ENCODE measurements at regions not wholly inside any gene's neighbourhood (a gene's known extent, or its start where the extent isn't known, plus 50 kb on each side); places are given as distances from the start of the nearest gene placed in this dataset.

DNA sequence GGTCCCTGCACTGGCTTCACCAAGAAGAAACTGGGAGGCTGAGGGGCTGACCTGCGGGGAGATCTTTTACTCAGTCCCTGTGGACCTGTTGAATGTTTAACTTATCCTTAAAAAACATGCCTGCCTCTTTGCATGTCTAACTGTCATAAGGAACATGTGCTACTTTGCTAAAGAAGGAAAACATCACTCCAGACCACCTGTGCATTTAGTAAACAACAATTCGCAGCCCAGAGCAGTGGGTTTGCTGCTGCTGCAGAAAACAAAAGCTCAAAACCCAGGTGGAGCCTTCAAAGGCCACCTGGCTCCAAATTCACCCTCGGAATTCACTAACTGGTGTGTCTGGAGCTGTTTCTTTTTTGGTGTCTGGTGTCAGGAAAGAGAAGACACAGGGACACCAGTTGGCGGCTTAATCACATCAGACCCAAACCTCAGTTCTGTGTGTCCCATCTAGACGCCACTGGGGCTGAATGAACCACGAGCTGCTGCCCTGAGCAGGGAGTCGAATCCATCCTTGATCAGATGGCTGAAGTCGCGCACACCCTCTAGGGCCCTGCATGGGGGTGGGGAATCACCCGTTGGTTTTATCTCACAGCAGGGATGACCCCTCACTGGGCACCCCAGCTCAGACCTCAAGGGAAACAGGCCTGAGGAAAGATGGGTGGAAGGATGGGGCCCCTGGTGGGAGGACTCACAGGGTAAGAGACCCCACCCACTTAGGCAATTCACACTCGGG lies 344.3 kb downstream of the PREX1 start:
- H3K4me3 ChIP-seq (ENCODE audit: low read length) = no peak overlapping the region
- H3K9me3 ChIP-seq (ENCODE audit: insufficient read depth, low read length) = no peaks in the 10 kb centered on the region
- H3K79me2 ChIP-seq (ENCODE audit: low read length) = no peaks in the 10 kb centered on the region
- TF ChIP-seq CTCF (IDR thresholded peaks at IDR 0.05; ENCODE audit: low read depth, low read length) = no peak
- no peak for TF ChIP-seq EZH2phosphoT487 (IDR thresholded peaks at IDR 0.05; ENCODE audit: low read depth)
- H3K27me3 ChIP-seq (ENCODE audit: low read depth, low read length) = peaks cover 22% of the 10 kb centered on the region
- no peak overlapping the region for H3K9ac ChIP-seq (ENCODE audit: low read length)
- peaks cover 59% of the 10 kb centered on the region for H3K4me1 ChIP-seq (ENCODE audit: low read length)
- H3K4me2 ChIP-seq (ENCODE audit: low read length) = peak overlapping the region; percentile 81
- H4K20me1 ChIP-seq (ENCODE audit: insufficient read depth, low read length) = no peaks in the 10 kb centered on the region
- H2AFZ ChIP-seq (ENCODE audit: low read depth, low read length) = no peak overlapping the region
- H3K27ac ChIP-seq (ENCODE audit: low read length) = no peak overlapping the region
- H3K36me3 ChIP-seq (replicated peaks; ENCODE audit: low read depth, low read length) = no peaks in the 10 kb centered on the region

GRCh38 chr20:48482790-48483189 lies 345.0 kb downstream of the PREX1 start:
- Histone ChIP-seq H3K36me3 (replicated peaks; ENCODE audit: low read depth, low read length) (no peaks in the 10 kb centered on the region), H4K20me1 (ENCODE audit: insufficient read depth, low read length) (no peaks in the 10 kb centered on the region), H3K79me2 (ENCODE audit: low read length) (no peaks in the 10 kb centered on the region), H3K4me3 (ENCODE audit: low read length) (peak overlapping the region; percentile 62), H2AFZ (ENCODE audit: low read depth, low read length) (peak overlapping the region; percentile 8; the same call in 1 of the 2 replicates), H3K9me3 (ENCODE audit: insufficient read depth, low read length) (no peaks in the 10 kb centered on the region), H3K27me3 (ENCODE audit: low read depth, low read length) (peaks cover 26% of the 10 kb centered on the region), H3K4me1 (ENCODE audit: low read length) (peaks cover 59% of the 10 kb centered on the region), H3K9ac (ENCODE audit: low read length) (no peak overlapping the region), H3K4me2 (ENCODE audit: low read length) (peak overlapping the region; percentile 81), H3K27ac (ENCODE audit: low read length) (no peak overlapping the region)
- TF ChIP-seq CTCF (IDR thresholded peaks at IDR 0.05; ENCODE audit: low read depth, low read length) = no peak
- no peak for TF ChIP-seq EZH2phosphoT487 (IDR thresholded peaks at IDR 0.05; ENCODE audit: low read depth)

DNA sequence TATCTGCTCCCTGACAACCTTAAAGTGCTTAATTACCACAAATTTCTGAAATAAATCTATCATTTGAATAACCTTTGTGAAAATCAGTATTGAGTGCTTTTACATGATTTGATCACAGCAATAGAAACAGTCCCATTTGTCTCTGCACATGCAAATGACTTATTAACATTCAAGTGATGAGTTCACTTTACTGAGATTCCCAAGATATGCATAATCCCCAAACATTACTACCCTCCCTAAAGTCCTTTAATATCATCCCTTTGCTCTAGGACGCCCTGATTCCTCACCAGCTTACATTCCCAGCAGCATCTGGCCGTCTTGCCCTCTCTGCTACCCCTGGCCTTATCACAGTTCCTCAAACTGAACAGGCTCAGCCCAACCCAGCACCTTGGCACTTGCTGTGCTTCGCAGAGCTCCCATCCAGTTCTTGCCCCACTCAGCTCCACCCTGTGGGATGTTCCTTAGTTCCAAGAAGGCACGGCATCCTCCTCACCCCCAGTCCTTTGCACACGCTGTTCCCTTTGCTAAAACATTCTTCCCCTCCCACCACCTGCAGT lies 347.5 kb downstream of the PREX1 start:
- no peaks in the 10 kb centered on the region for H3K9me3 ChIP-seq (ENCODE audit: insufficient read depth, low read length)
- peak overlapping the region; percentile 19 for H3K4me2 ChIP-seq (ENCODE audit: low read length)
- TF ChIP-seq EZH2phosphoT487 (IDR thresholded peaks at IDR 0.05; ENCODE audit: low read depth) (no peak), CTCF (IDR thresholded peaks at IDR 0.05; ENCODE audit: low read depth, low read length) (no peak)
- H3K36me3 ChIP-seq (replicated peaks; ENCODE audit: low read depth, low read length) = no peaks in the 10 kb centered on the region
- H3K4me3 ChIP-seq (ENCODE audit: low read length) = no peak overlapping the region
- H3K79me2 ChIP-seq (ENCODE audit: low read length) = no peaks in the 10 kb centered on the region
- no peak overlapping the region for H2AFZ ChIP-seq (ENCODE audit: low read depth, low read length)
- H3K27ac ChIP-seq (ENCODE audit: low read length) = no peak overlapping the region
- peaks cover 60% of the 10 kb centered on the region for H3K4me1 ChIP-seq (ENCODE audit: low read length)
- H4K20me1 ChIP-seq (ENCODE audit: insufficient read depth, low read length) = no peaks in the 10 kb centered on the region
- H3K9ac ChIP-seq (ENCODE audit: low read length) = no peak overlapping the region
- peaks cover 50% of the 10 kb centered on the region for H3K27me3 ChIP-seq (ENCODE audit: low read depth, low read length)

GRCh38 chr20:48478806-48479585 lies 348.8 kb downstream of the PREX1 start:
- Histone ChIP-seq H3K9ac (ENCODE audit: low read length) (no peak overlapping the region), H3K4me2 (ENCODE audit: low read length) (peak overlapping the region; percentile 15), H3K27me3 (ENCODE audit: low read depth, low read length) (peaks cover 63% of the 10 kb centered on the region), H4K20me1 (ENCODE audit: insufficient read depth, low read length) (no peaks in the 10 kb centered on the region), H3K79me2 (ENCODE audit: low read length) (no peaks in the 10 kb centered on the region), H2AFZ (ENCODE audit: low read depth, low read length) (no peak overlapping the region), H3K36me3 (replicated peaks; ENCODE audit: low read depth, low read length) (no peaks in the 10 kb centered on the region), H3K27ac (ENCODE audit: low read length) (no peak overlapping the region), H3K4me3 (ENCODE audit: low read length) (no peak overlapping the region), H3K4me1 (ENCODE audit: low read length) (peaks cover 60% of the 10 kb centered on the region), H3K9me3 (ENCODE audit: insufficient read depth, low read length) (no peaks in the 10 kb centered on the region)
- TF ChIP-seq CTCF (IDR thresholded peaks at IDR 0.05; ENCODE audit: low read depth, low read length) (no peak), EZH2phosphoT487 (IDR thresholded peaks at IDR 0.05; ENCODE audit: low read depth) (no peak)
